GM18951 (cell line): ENCODE measurements at regions not wholly inside any gene's neighbourhood (a gene's known extent, or its start where the extent isn't known, plus 50 kb on each side); places are given as distances from the start of the nearest gene placed in this dataset.
"Not testable (repeated sequence)": the region's sequence is repeated elsewhere in the genome, so short reads cannot be mapped to it uniquely, and the experiment has no call there.

Source experiments
- POLR2A ChIP-seq: IDR thresholded peaks from 4 replicates; pipeline ENCODE4 v1.6.1; 2011; ENCODE audit warnings: mild to moderate bottlenecking; ENCODE audit not compliant: insufficient read length, insufficient read depth; ENCODE audit errors: extremely low read depth
- in situ Hi-C: fragments of 300-500 bp; cut with MboI; formaldehyde crosslinking; loops from one replicate; pipeline ENCODE4 v1.12.0; 2022; ENCODE audit warnings: low sequenced_read_pairs, mixed read lengths, inconsistent platforms; ENCODE audit not compliant: unreplicated experiment

DNA sequence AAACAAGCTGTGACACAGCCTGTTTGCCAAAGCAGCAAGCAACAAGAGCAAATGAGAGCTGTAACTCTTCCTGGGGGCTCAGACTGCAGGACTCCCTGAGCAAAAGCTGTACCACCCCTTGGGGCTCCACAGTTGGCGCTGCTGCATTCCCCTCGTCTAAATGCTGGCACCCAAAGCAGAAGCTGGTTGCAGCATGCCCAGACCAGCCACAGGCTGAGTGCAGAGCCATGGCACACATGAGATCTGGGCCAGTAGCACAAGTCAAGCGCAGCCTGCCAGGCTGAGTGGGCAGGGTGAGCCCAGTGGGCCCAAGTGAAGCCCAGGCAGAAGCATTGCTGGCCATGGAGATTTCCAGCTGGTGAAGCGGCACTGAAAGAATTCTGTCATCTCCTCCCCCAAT is 157.3 kb upstream of the GRAMD2B start:
- TF ChIP-seq POLR2A: no peak
- in situ Hi-C loops: no loop called here

DNA sequence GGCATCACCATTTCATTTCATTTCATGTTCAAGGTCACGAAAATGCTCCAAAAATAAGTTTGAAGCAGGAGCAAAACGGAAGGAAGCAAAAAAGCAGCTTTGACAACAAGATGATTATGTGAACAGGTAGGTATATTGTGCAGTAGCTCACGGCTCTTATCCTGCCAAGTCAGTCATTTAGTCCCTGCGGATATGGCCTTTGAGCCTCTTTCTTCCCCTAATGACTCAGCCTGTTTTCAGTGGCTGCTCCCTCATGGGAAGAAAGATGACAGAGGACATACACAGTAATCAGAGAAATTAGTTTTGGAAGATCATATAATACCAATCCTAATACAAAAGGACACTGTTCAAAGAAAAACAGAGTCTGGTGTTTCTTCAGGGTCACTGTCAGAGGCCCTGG is 155.8 kb upstream of the GRAMD2B start:
- in situ Hi-C loops: no loop called here
- TF ChIP-seq POLR2A: no peak

DNA sequence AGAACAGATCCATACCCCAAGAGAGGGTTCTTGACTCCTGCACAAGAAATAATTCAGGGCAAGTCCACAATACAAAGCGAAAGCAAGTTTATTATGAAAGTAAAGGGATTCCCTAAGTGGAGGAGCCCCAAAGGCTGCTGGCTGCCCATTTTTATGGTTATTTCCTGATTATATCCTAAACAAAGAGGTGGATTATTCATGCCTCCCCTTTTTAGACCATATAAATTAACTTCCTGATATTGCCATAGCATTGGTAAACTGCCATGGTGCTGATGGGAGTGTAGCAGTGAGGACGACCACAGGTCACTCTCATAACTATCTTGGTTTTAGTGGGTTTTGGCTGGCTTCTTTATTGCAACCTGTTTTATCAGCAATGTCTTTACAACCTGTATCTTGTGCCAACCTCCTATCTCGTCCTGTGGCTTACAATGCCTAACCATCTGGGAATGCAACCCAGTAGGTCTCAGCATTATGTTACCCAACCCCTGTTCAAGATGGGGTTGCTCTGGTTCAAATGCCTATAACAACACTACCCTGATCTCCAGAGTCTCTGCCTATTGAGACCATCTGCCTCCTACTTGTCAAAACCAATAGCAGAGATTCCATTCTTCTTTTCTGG is 154.4 kb upstream of the GRAMD2B start:
- in situ Hi-C loops: no loop called here
- no peak for TF ChIP-seq POLR2A

DNA sequence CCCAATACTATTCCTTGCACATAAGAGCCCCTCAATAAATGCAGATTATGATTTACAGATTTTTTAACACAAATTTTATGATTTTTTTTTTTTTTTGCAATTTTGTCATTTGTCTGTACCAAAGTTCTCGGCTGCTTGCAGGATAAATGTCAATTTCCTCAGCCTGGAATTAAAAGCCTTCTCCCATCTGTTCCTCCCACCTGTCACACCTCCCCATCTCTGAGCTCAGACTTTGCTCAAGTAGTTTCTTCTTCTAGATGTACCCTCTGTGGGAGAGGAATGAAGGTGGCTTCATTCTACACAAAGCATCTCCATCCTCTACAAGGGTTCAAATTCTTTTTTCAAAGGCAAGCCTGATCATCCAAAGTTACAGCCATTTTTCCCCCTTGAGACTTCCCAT is 153.7 kb upstream of the GRAMD2B start:
- no peak for TF ChIP-seq POLR2A
- in situ Hi-C loops: no loop called here

DNA sequence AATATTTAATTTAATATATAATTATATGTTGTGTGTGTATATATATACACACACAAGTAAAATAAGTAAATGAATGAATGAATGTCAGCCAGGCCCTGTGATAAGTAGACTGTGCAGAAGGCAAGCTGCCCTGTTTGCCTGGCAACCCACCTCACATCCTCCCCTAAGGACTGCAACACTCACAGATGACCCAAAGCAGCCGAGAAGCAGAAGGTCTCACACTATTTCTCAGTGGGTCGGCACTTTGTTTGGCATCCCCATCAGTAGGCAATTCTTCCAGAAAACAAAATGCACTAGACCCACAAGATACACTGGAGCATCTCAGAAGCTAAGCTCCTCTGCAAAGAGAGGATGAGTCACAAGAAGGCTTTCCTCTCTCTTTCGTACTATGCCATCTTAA is 152.1 kb upstream of the GRAMD2B start:
- in situ Hi-C loops: no loop called here
- no peak for TF ChIP-seq POLR2A

DNA sequence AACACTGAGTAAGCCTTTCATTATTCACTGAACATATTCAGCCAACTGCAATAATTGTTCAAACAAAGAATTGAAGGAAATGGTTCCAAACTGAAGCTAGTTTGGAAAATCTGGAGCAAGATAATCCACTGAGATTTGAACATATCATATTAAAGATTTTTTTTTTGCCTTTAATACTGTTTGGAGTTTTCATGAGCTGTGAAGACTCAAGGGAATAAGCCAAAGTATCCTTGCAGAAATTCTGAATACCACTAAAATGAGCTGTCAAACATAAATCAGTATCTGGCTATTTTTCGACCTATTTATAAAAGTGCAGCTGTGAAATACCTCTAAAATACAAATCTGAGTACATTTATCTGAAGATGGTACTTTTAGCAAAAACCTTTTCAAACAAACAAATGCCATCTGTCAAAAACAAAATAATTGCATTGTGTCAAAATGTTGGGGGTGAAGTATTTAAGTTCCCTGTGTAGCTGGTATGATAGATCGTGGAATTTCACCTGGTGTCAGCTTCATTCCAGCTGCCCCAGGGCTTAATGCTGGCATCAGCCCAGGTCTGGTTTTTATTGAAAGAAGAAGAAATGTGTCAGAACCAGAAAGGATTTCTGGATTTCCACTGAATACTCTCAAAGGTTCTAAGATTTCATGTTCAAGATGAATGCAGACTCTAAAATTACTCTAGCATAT is 149.0 kb upstream of the GRAMD2B start:
- no peak for TF ChIP-seq POLR2A
- in situ Hi-C loops: no loop called here

DNA sequence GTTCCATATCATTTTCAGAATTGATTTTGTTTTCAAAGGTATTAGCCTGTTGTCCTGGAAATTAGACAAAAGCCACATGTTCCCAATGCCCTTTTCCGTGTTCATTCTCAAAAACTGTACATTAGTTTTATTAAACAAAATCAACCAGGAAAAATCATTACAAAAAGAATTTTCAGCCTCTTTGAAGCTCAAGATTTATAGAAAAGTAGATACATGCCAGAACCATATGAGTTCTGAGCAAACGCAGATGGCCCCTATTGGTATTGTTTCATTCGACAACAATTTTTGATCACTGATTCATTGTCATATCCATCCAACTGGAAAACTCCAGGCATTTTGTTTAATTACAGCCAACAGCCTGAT is 148.5 kb upstream of the GRAMD2B start:
- no peak for TF ChIP-seq POLR2A

DNA sequence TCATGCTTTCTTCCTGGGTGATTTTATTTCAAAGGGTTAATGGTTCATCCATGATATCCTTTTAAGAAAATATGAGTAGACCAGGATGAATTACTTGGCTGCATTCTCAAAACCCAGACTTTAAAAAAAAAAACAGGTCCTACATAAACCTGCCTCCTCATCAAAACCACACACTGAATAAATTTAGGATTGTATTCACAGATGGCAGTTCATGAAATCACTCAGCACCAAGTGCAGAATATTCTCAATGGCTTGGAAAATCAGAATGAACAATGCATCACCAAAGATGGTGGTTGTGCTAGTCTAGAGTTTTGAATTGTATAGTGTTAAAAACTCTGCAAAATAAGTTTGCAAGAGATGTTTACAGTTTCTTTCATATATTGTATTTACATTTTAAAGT is 145.4 kb upstream of the GRAMD2B start:
- in situ Hi-C loops: no loop called here
- no peak for TF ChIP-seq POLR2A

More for the DNA sequence above, 148.5 kb upstream of the GRAMD2B start:
- in situ Hi-C loops: no loop called here

DNA sequence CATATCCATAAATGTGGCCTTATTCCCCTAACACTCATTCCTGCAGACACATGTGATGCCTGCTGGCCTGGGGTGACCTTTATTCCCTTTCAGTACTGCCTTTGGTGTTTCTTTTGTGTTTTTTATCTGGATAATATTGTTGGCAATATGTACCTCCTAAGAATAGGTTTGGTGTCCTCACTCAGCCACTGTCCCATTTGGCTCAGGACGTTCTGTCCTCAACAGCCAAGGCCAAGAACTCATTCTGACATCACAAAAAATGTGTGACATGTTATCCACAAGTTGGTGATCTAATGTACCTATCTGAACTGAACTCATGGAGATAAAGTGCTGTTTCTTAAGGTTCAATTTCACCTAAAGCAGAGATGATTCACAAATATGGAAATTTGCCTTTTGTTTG is 142.9 kb upstream of the GRAMD2B start:
- in situ Hi-C loops: no loop called here
- no peak for TF ChIP-seq POLR2A

DNA sequence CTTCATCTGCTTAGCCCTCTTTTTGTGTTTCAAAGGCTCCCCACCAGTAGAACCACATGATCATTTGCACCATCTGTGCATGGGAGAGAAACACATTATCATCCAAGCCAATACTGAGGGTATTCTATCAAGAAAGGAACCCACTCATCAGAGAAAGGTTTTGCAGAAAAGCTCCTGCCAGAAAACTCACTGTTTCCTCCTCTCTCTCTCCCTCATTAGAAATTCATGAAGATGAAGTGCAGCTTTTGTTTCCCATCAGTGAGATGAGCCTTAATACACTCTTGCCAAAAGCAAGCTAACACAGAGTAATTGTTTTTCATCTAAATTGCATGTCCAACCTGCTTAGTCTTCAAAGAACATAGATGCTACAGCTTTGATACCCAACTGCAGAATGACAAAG is 142.4 kb upstream of the GRAMD2B start:
- in situ Hi-C loops: no loop called here
- TF ChIP-seq POLR2A: no peak

DNA sequence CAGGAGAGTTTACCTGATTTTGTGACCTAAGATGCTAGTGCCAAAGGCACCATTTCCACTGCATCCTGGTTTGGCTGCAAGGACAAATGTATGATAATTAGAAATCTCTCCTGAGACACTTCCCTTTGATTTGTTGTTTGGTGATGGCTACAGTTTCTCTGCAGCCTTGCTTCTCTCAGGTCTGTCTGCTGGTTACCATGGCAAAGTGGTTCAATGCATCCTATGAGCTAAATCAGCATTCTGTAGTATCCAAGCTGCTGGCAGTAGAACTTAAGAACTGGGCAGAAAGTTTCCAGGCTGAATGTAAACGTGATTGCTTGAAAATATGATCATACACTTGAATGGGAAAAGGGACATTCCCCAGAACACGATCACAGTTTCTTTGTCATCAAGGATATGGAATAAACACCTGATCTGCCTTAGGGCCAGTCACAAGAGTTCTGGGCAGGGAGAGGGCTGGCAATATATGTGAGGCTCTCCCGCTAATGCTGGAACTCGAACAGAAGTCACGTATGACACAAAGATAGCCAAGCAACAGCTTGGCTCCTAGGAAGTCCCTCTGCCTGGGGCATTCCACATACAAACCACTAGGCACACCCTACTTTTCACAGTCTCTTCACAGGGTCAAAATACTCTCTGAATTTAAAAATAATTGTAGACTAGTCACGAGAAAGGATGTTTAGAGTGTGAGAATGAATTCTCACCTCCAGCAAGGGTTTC is 138.1 kb upstream of the GRAMD2B start:
- in situ Hi-C loops: no loop called here
- TF ChIP-seq POLR2A: no peak

DNA sequence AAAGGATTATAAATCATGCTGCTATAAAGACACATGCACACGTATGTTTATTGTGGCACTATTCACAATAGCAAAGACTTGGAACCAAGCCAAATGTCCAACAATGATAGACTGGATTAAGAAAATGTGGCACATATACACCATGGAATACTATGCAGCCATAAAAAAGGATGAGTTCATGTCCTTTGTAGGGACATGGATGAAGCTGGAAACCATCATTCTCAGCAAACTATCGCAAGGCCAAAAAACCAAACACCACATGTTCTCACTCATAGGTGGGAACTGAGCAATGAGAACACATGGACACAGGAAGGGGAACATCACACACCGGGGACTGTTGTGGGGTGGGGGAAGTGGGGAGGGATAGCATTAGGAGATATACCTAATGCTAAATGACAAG is 127.1 kb upstream of the GRAMD2B start:
- in situ Hi-C loops: not testable (repeated sequence)

DNA sequence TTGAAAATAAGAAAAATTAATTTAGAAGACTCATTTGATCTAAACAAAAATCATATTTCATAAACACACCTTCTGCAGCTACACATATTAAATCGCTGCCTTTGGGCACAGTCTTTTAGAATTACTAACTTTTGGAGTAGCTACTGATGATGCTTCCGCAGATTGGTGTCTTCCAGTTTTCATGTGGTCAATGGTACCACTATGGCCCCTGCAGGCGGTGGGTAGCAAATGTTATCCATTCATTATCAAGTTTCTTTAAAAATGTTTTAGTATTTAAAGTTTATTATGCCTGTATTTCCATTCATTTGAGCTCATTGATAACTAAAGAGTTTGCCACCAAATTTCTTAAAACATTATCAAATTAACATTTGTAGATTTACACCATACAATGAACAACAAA is 122.9 kb upstream of the GRAMD2B start:
- in situ Hi-C loops: no loop called here
- no peak for TF ChIP-seq POLR2A

DNA sequence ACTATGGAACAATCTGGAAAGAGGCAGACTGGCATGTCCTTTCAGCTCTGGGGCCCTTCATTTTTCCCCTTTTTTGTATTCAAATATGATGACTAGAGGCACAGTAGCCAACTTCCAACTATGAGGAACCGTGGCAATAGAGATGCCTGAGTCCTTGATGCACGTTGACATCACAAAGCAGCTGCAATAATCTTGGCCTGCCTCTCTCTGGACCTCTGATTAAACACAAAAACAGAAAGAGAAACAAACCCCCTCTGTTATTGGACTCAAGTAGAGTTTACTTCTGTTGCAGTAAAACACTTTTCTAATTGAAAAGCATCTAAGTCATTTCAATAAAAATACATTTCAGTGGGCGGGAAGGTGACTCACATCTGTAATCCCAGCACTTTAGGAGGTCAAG is 122.2 kb upstream of the GRAMD2B start:
- TF ChIP-seq POLR2A: no peak

More for the DNA sequence above, 122.2 kb upstream of the GRAMD2B start:
- in situ Hi-C loops: no loop called here
